GM12801 (cell line): ENCODE measurements at regions not wholly inside any gene's neighbourhood (a gene's known extent, or its start where the extent isn't known, plus 50 kb on each side); places are given as distances from the start of the nearest gene placed in this dataset.

Experiments
- CTCF ChIP-seq: IDR thresholded peaks from one replicate; pipeline ENCODE4 v1.5.1; 2011; ENCODE audit warnings: control low read depth; ENCODE audit not compliant: insufficient read length; ENCODE audit errors: extremely low read depth

DNA sequence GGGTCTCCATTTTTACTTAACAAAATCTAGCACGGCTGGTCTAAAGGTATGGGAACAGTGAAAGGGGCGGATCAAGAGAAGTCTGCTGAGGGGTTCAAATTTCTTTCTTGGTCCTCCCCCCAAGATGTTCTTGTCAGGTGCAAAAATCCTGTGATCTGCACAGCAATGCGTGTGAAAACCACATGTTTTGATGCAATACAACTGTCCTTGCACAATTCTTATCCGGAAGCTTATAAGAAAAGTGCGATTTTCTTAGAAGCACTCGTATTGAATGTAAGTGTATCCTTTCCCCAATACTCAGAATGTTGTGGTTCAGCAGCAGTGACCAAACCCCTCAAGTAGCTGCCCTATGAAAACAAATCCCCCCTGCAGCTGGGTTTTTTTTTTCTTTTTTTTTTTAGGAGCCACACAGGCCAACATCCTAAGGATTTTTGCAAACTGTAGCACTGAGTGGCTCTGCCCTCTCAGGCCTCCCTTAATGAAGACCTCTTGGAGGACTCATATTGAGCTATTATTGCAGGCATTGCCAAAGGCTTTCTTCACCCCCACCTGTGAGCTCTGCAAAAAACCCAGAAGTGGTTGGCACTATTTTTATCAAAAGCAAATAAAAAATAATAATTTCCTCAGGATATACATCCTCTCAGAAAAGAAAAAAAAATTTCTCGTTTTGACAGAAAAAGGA is 151.9 kb upstream of the ITGB1 start:
- no peak for TF ChIP-seq CTCF

DNA sequence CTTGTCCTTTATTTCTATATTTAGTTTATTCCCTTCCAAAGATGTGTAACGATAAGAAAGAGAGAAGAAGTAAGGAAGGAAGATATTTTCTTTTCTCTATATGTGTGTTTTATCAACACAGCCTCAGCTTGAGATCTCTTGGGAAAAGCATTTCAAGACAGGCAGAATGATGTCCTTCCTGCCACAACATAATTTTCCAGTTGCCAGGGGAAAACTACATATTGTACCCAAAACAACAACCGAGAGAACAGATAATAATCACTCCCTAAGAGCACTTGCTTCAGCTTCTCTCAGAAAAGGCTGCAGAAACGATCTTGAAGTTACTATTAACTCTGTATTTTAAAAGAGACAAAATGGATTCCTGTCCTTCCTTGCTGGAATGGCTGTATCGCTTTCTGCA is 151.4 kb upstream of the ITGB1 start:
- no peak for TF ChIP-seq CTCF

- TF ChIP-seq CTCF, result no peak
Measured at GRCh38 chr10:33107953-33108352, 149.9 kb upstream of the ITGB1 start.

DNA sequence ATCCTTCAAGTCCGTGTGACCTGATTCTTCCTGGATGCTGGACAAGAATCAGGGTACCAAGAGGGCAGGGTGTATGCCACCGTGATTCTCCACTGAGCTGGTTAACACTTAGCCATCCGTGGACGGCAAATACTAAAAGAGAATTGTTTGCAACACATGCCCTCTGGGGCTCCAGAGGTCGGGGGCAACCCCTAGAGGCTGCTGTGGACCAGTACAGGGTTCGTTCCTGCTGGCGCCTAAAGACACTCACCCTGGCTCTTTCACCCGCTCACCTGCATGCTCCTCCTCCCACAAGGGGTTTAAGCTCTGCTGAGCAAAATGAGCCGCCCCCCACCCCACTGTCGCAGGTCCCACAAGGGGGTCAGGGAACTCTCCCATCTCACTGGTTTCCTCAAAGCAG is 148.7 kb upstream of the ITGB1 start:
- no peak for TF ChIP-seq CTCF

- TF ChIP-seq CTCF, result no peak
Measured at GRCh38 chr10:33103863-33104379, 145.9 kb upstream of the ITGB1 start.

DNA sequence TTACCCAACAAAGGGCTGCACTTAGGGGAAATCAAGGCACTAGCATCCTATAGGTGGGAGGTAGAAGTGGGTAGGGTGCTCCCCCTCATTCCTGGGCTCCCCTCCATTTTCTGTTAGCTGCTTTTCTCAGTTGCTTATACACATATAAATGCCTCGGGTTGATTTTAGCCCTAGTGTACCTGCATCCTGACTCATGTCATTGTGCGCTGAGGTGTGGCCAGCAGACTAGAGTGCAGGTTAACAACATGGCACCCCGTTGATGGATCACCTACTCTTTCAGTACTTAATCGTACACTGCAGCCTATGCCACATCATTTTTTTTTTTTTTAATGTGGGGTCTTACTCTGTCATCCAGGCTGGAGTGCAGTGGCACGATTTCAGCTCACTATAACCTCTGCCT is 144.0 kb upstream of the ITGB1 start:
- no peak for TF ChIP-seq CTCF

DNA sequence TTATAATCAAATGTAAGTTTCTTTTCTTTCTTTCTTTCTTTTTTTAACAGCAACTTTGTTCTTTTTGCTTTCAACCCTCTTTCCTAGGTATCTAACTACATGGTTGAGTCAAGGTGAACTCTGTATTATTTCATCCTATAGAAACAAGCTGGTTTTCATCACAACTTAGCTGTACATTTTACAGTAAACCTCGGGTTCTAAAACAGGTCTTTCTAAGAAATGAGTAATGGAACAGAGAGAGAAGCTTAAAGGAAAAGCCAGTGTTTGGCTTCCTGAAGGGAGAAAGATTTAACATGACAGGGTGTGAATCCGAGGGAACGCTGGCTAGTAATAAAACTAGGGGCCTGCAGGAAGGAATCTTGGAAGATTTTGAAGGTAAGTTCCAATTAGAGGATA is 143.4 kb upstream of the ITGB1 start:
- no peak for TF ChIP-seq CTCF
